SJCRH30 (cell line): ENCODE measurements at regions not wholly inside any gene's neighbourhood (a gene's known extent, or its start where the extent isn't known, plus 50 kb on each side); places are given as distances from the start of the nearest gene placed in this dataset.

Experiments used
- DNase-seq, 2 experiments: peaks; one replicate each; pipeline ENCODE4 v3.0.0-alpha.2; 2015 to 2020
- H3K27ac ChIP-seq: fragments of 250-450 bp; sonication (Bioruptor Pico); 2 replicates; pipeline ENCODE4 v1.5.1; 2020; ENCODE audit warnings: mild to moderate bottlenecking, moderate library complexity
- H3K27me3 ChIP-seq: fragments of 250-450 bp; sonication (Bioruptor Pico); 2 replicates; pipeline ENCODE4 v1.5.1; 2020; ENCODE audit warnings: mild to moderate bottlenecking, moderate library complexity
- H3K36me3 ChIP-seq: fragments of 250-450 bp; sonication (Bioruptor Pico); 2 replicates; pipeline ENCODE4 v1.5.1; 2020; ENCODE audit warnings: mild to moderate bottlenecking, moderate library complexity
- H3K4me1 ChIP-seq: fragments of 250-450 bp; sonication (Bioruptor Pico); 2 replicates; pipeline ENCODE4 v1.5.1; 2020; ENCODE audit warnings: mild to moderate bottlenecking, moderate library complexity
- H3K4me3 ChIP-seq: fragments of 250-450 bp; sonication (Bioruptor Pico); 2 replicates; pipeline ENCODE4 v1.5.1; 2020; ENCODE audit warnings: mild to moderate bottlenecking, moderate library complexity
- H3K9me3 ChIP-seq: fragments of 250-450 bp; sonication (Bioruptor Pico); replicated peaks from 2 replicates; pipeline ENCODE4 v1.5.1; 2020; ENCODE audit warnings: mild to moderate bottlenecking, moderate library complexity

DNA sequence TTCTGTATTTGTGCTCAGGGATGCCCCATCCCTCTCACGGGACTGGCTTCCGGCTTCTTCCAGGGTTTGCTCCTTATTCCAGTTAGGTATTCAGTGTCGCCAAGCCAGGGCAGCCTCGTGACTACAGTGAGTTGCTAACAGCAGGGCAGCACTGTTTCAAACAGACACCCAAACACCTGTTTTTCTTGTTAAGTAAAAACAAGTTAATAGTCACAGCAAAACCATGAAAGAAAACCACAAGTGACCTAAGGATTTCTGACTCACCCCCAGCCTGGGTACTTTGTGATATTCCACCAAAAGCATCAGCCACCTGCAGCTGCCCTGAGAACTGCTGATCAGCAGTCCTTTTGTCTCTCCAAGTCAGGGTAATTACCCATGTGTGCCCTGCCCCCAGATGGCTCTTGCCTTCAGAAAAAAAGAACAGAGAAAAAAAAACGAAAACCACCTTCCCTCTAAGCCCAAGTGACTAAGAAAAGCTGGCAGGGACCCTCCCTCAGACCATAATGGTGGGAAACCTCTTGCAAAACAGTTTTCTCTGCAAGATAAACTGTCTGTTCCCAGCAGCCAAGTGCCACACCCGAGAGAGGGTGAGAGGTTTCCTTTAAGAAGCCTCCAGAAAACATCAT is 178.2 kb downstream of the ANAPC1 start:
- H3K27ac ChIP-seq = peak overlapping the region; percentile 4; the same call in 1 of the 2 replicates
- DNase-seq = peak; percentile 81 to 90
- H3K36me3 ChIP-seq = no peaks in the 10 kb centered on the region
- peaks cover 7% of the 10 kb centered on the region; the same call in 1 of the 2 replicates for H3K27me3 ChIP-seq
- H3K4me3 ChIP-seq = no peak overlapping the region
- peaks cover 15% of the 10 kb centered on the region for H3K4me1 ChIP-seq
- H3K9me3 ChIP-seq = no peaks in the 10 kb centered on the region

DNA sequence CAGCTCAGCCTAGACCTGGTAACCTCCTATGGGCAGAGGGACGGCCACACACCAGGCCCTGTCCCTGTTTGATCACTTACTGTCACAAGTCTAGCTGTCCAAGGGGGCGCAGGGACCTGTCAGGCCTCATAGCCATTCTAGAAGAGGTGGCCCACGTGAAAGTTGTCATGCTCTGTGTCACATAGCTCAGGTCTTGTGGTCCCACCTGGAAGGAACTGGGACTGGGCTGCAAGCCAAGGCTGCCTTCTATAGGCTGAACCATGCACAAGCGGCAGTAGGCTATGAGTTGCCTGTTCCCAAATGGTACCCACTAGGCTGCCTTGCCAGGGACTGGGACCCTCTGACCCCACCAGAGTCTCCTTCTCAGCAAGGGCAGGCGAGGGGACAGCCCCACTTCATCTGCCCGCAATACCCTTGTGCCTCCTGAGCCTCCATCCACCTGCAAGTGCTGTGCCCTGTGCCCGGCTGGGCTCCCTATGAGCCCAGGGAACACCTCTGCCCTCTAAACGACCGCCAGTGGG is 177.5 kb downstream of the ANAPC1 start:
- peaks cover 15% of the 10 kb centered on the region for H3K4me1 ChIP-seq
- H3K4me3 ChIP-seq = no peak overlapping the region
- no peaks in the 10 kb centered on the region for H3K9me3 ChIP-seq
- no peak for DNase-seq
- peaks cover 7% of the 10 kb centered on the region; the same call in 1 of the 2 replicates for H3K27me3 ChIP-seq
- H3K36me3 ChIP-seq = no peaks in the 10 kb centered on the region
- H3K27ac ChIP-seq = peak overlapping the region; percentile 4; the same call in 1 of the 2 replicates

- Histone ChIP-seq H3K4me1 (peaks cover 15% of the 10 kb centered on the region), H3K9me3 (no peaks in the 10 kb centered on the region), H3K27me3 (peaks cover 7% of the 10 kb centered on the region; the same call in 1 of the 2 replicates), H3K4me3 (no peak overlapping the region), H3K27ac (no peak overlapping the region), H3K36me3 (no peaks in the 10 kb centered on the region)
- DNase-seq = no peak
Observed at GRCh38 chr2:111707700-111708099, 176.3 kb downstream of the ANAPC1 start.

DNA sequence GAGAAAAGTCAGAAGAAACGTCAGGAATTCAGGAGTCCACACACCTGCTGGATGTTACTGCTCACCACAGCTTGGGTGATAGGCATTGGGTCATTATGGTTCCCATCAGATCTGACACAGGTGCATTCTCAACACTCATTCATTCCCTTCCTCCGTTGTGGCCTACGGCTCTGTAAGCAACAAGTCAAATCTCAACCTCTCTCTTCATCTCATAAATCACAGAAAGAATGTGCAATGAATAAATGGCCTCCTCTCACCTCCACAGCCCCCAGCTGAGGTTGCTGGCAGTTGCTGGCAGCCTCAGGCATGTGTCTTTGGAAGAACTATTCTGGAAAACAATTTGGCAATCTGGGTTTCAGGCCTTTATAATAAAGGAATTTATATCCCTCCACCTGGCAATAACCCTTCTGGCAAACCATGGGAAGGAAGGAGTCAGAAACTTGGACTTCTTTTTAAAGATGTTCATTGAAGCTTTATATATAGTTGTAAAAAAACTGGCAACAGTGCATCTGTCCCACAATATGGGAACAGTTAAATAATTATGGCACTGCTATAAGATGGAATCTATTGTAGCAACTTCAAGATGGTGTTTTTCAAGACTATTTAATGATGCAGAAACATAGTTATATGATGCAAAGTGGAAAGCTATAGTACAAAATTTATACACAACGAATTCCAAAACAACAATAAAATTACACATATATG is 175.4 kb downstream of the ANAPC1 start:
- H3K9me3 ChIP-seq = no peaks in the 10 kb centered on the region
- H3K4me1 ChIP-seq = peaks cover 15% of the 10 kb centered on the region
- H3K27ac ChIP-seq = no peak overlapping the region
- H3K27me3 ChIP-seq = peaks cover 7% of the 10 kb centered on the region; the same call in 1 of the 2 replicates
- no peaks in the 10 kb centered on the region for H3K36me3 ChIP-seq
- no peak overlapping the region for H3K4me3 ChIP-seq
- DNase-seq = no peak

DNA sequence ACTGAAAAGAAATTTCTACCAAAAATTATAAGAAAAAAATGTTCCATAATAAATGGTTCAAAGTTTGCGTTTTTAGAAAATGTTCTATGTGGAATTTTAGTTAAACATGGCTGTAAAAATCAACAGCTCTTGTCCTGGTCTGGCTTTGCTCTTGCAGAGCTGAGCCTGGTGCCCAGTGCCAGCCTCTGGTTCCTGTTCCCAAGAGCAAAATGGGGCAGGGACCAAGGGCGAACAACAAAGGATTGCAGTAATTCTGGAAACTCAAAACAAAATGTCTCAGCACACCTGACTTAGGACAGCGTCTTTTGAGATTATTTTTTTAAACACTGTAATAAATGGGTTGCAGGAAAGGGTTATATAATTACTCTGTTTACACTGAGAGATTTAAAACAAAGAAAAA is 174.7 kb downstream of the ANAPC1 start:
- Histone ChIP-seq H3K9me3 (no peaks in the 10 kb centered on the region), H3K36me3 (no peaks in the 10 kb centered on the region), H3K27ac (no peak overlapping the region), H3K4me1 (peaks cover 15% of the 10 kb centered on the region), H3K27me3 (peaks cover 5% of the 10 kb centered on the region; the same call in 1 of the 2 replicates), H3K4me3 (no peak overlapping the region)
- no peak for DNase-seq

GRCh38 chr2:111710085-111710484 is 173.9 kb downstream of the ANAPC1 start:
- peaks cover 15% of the 10 kb centered on the region for H3K4me1 ChIP-seq
- no peak overlapping the region for H3K27ac ChIP-seq
- no peaks in the 10 kb centered on the region for H3K36me3 ChIP-seq
- no peak overlapping the region for H3K4me3 ChIP-seq
- no peaks in the 10 kb centered on the region for H3K9me3 ChIP-seq
- H3K27me3 ChIP-seq = peaks cover 5% of the 10 kb centered on the region; the same call in 1 of the 2 replicates
- no peak for DNase-seq

- DNase-seq = no peak
- Histone ChIP-seq H3K4me3 (no peak overlapping the region), H3K27me3 (peaks cover 5% of the 10 kb centered on the region; the same call in 1 of the 2 replicates), H3K36me3 (no peaks in the 10 kb centered on the region), H3K27ac (no peak overlapping the region), H3K4me1 (peaks cover 10% of the 10 kb centered on the region), H3K9me3 (no peaks in the 10 kb centered on the region)
Observed at GRCh38 chr2:111710613-111711012, 173.4 kb downstream of the ANAPC1 start.

DNA sequence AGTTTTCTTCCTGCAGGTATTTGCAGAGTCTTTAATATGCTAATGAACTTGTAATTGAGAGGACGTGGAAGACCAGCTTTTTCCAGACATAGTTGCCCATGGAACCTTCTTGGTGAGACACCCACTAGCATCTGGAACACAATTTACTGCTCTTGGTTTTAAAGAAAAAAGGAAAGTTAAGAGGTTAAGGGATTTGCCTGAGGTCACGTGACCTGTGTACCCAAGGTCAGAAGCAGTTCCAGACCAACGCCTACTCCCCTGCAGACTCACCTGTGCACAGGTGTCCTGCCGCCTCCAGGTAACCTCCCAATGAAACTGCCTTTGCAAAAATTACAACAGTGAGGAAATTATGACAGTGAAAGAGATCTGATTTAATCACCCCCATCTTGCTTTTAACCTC is 172.7 kb downstream of the ANAPC1 start:
- H3K36me3 ChIP-seq = no peaks in the 10 kb centered on the region
- no peak overlapping the region for H3K4me3 ChIP-seq
- no peak for DNase-seq
- no peaks in the 10 kb centered on the region for H3K9me3 ChIP-seq
- peaks cover 6% of the 10 kb centered on the region for H3K4me1 ChIP-seq
- H3K27ac ChIP-seq = no peak overlapping the region
- H3K27me3 ChIP-seq = peaks cover 5% of the 10 kb centered on the region; the same call in 1 of the 2 replicates

DNA sequence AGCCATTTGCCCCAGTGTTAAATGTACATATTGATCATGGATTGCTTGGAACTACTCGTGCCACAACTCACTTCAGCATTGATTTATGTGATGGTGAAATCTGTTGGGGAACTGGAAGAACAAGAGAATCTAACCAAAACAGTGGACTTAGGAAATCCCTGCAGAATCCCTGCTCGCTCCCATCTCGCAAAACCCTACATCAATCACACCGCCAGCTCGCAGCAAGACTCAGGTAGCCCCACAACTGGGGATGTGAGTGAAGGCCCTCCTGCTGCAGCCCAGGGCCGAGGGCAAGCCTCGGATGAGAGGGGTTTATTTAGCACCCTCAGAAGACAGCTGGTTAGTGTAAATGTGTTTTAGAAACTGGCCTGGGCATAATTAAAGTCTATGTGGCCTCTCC is 171.6 kb downstream of the ANAPC1 start:
- H3K27me3 ChIP-seq = peaks cover 5% of the 10 kb centered on the region; the same call in 1 of the 2 replicates

DNA sequence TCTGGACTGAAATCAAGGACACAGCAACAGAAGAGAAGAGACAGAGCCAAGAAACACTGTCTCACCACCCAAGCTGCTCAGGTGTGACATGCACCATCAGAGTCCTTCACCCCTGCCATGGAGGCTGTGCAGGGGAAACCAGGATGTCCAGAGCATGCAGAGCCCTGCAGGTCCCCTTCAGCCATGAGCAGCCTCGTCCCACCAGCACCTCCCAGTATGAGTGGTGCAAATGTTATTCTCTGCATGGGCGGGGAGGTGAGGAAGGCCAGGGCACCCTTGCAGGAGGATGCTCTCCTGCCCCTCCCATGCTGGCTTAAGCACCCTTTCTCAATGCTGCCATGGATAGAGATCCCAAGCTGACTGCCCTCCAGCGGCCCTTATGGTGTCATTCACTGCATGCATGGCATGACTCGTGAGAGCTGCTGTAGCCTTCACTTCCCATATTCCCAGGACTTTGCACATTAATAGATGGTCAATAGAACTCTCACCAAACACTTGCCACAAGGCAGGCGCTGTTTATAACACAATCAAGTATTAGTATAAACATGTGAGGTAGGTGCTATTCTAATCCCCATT is 171.0 kb downstream of the ANAPC1 start:
- H3K27me3 ChIP-seq = peaks cover 2% of the 10 kb centered on the region; the same call in 1 of the 2 replicates
- no peak overlapping the region for H3K27ac ChIP-seq
- H3K36me3 ChIP-seq = no peaks in the 10 kb centered on the region
- DNase-seq = no peak
- no peaks in the 10 kb centered on the region for H3K4me1 ChIP-seq
- no peaks in the 10 kb centered on the region for H3K9me3 ChIP-seq
- no peak overlapping the region for H3K4me3 ChIP-seq

More for the DNA sequence above, 171.6 kb downstream of the ANAPC1 start:
- DNase-seq = no peak
- no peaks in the 10 kb centered on the region for H3K9me3 ChIP-seq
- no peaks in the 10 kb centered on the region for H3K4me1 ChIP-seq
- no peak overlapping the region for H3K4me3 ChIP-seq
- no peak overlapping the region for H3K27ac ChIP-seq
- no peaks in the 10 kb centered on the region for H3K36me3 ChIP-seq

- Histone ChIP-seq H3K4me3 (no peak overlapping the region), H3K9me3 (no peaks in the 10 kb centered on the region), H3K27me3 (no peaks in the 10 kb centered on the region), H3K27ac (no peak overlapping the region), H3K36me3 (no peaks in the 10 kb centered on the region), H3K4me1 (no peaks in the 10 kb centered on the region)
- no peak for DNase-seq
Observed at GRCh38 chr2:111715987-111716904, 167.7 kb downstream of the ANAPC1 start.

DNA sequence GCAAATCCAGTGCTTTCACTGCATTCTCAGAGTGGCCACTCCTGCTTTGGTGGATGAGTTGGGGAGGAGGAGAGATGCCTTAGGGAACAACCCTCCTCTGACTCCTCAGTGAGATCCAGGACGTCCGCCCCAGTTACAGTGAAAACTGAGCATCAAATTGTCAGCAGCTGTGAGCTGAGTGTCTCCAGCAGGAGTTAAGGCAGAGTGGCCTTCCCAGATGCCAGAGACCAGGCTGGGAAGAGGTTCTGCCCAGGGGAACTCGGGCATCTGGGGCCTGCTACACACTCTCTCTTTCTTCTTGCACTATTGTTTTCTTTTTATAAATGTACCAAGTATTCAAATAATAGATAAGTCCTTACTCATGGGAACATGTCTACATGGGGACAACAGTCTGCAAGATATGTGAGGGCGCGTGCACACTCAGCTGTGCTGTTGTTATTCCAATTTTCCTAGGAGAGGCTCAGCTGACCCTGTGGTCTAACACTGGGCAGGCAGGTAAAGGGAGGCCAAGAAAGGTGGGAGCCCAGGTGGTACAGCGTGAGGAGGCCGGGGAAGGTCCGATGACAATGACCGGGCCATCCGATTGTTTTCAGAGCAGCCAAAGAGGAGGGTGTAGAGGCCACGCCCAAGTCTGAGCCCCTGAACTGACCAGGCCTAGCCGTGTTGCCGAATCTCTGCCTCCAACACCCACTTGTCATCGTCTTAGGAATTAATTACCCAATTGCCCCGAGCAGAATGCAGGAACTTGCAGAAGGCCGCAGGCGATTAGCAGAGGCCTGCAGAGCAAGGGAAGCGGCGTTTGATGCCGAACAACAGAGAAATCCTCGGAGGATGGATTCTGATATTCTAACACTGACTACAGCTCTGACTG is 166.9 kb downstream of the ANAPC1 start:
- Histone ChIP-seq H3K27me3 (no peaks in the 10 kb centered on the region), H3K4me1 (no peaks in the 10 kb centered on the region), H3K27ac (no peak overlapping the region), H3K36me3 (no peaks in the 10 kb centered on the region), H3K9me3 (no peaks in the 10 kb centered on the region), H3K4me3 (no peak overlapping the region)
- DNase-seq = no peak
